GM12892 (cell line): ENCODE measurements at regions not wholly inside any gene's neighbourhood (a gene's known extent, or its start where the extent isn't known, plus 50 kb on each side); places are given as distances from the start of the nearest gene placed in this dataset.

Source experiments
- POLR2A ChIP-seq: IDR thresholded peaks from 2 replicates; pipeline ENCODE4 v1.6.1; 2011; ENCODE audit warnings: low read depth, low read length, control low read depth
- POLR2AphosphoS5 ChIP-seq: IDR thresholded peaks from 2 replicates; pipeline ENCODE4 v1.6.1; 2011; ENCODE audit warnings: low read depth, low read length, control low read depth
- TAF1 ChIP-seq: IDR thresholded peaks from 2 replicates; pipeline ENCODE4 v1.6.1; 2011; ENCODE audit warnings: low read depth, mild to moderate bottlenecking, control low read depth, low read length, borderline replicate concordance

DNA sequence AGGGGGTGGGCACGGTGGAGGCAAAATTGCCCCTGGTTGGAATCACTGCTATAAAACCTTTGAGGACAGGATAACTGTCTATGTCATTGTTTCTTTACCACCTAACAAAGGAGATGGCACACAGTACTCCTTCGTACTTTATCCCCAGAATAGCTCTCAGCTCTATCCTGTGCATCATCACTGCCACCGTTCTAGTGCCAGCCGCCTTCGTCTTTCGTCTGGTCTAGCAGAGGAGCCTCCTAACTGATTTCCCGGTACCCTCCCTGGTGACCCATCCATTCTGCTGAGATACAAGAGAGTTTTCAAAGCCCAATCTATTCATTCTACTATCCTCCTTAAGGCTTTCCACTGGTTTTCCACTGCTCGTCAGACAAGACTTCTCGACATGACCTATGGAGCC lies 67.9 kb upstream of the PRICKLE2 start:
- no peak for TF ChIP-seq POLR2A
- TF ChIP-seq POLR2AphosphoS5 = no peak
- TF ChIP-seq TAF1 = no peak
